ENCODE measurements at regions not wholly inside any gene's neighbourhood (a gene's known extent, or its start where the extent isn't known, plus 50 kb on each side); places are given as distances from the start of the nearest gene placed in this dataset.

DNA sequence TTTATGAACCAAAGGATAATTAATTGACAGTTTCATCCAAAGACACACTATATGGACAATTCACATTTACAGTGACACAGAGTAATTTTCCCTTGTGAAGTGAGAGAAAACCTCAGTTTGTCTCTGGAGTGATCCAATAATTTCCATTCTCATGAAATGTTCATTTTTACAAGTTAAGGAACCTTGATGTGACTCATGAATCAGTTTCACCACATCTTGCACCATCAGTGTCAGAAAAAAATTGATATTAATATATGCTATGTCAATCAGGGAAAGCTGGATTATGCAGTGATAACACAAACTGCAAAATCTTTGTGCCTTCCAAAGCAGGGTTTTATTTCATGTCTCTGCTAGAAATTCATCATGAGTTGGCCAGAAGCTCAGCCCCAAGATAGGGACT, 348.1 kb downstream of the ARPP21 start:
- TF ChIP-seq ZNF501 (tag by site-specific recombination; IDR thresholded peaks at IDR 0.05) (no peak), TCF7L2 (IDR thresholded peaks at IDR 0.05; ENCODE audit: borderline replicate concordance, low read depth, low read length) (no peak), ZBTB17 (tag by site-specific recombination; IDR thresholded peaks at IDR 0.05) (no peak)
- TF ChIP-seq, protein P1, sequence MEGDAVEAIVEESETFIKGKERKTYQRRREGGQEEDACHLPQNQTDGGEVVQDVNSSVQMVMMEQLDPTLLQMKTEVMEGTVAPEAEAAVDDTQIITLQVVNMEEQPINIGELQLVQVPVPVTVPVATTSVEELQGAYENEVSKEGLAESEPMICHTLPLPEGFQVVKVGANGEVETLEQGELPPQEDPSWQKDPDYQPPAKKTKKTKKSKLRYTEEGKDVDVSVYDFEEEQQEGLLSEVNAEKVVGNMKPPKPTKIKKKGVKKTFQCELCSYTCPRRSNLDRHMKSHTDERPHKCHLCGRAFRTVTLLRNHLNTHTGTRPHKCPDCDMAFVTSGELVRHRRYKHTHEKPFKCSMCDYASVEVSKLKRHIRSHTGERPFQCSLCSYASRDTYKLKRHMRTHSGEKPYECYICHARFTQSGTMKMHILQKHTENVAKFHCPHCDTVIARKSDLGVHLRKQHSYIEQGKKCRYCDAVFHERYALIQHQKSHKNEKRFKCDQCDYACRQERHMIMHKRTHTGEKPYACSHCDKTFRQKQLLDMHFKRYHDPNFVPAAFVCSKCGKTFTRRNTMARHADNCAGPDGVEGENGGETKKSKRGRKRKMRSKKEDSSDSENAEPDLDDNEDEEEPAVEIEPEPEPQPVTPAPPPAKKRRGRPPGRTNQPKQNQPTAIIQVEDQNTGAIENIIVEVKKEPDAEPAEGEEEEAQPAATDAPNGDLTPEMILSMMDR (tag by site-specific recombination; IDR thresholded peaks at IDR 0.05), result no peak

Measured in HEK293 (cell line).